ENCODE measurements at regions not wholly inside any gene's neighbourhood (a gene's known extent, or its start where the extent isn't known, plus 50 kb on each side); places are given as distances from the start of the nearest gene placed in this dataset.

GRCh38 chr18:78699499-78699898, 280.1 kb upstream of the SALL3 start:
- Histone ChIP-seq H3K27ac (no peak overlapping the region), H3K4me1 (ENCODE audit: control insufficient read depth in 1 of 2, low read depth in 2 of 2) (no peaks in the 10 kb centered on the region), H3K4me3 (no peak overlapping the region), H3K36me3 (no peaks in the 10 kb centered on the region), H3K9me3 (no peaks in the 10 kb centered on the region), H3K27me3 (replicated peaks; ENCODE audit: insufficient read depth) (no peaks in the 10 kb centered on the region)
- DNase-seq (ENCODE audit: low spot score) (no peak), ATAC-seq (ENCODE audit: insufficient number of reproducible peaks, low FRiP score, low read depth) (no peak)
- TF ChIP-seq CTCF (IDR thresholded peaks at IDR 0.05), result no peak

- H3K27me3 ChIP-seq (replicated peaks; ENCODE audit: insufficient read depth), result no peaks in the 10 kb centered on the region
- ATAC-seq (ENCODE audit: insufficient number of reproducible peaks, low FRiP score, low read depth), result no peak
Measured at GRCh38 chr18:78701771-78702396, 277.7 kb upstream of the SALL3 start.

DNA sequence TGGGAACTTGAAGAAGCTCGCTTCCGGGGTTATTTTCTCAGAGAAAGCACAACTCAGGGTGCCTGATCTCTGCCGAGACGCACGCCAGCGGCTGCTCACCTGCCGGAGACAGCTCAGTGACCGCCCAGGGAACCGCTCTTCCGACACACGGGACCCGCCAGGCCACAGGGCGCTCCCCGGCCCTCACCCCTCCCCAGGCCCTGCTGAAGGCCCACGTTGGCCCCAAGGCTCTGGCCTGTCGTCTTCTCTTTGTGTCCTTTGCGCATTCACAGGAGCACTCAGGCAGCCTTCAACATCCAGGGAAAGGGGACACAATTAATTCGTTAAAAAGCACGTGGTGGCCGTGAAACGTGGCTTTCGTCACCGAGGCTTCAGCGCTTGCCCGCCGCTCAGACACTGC, 276.3 kb upstream of the SALL3 start:
- Histone ChIP-seq H3K36me3 (no peaks in the 10 kb centered on the region), H3K27ac (no peak overlapping the region), H3K4me3 (no peak overlapping the region), H3K27me3 (replicated peaks; ENCODE audit: insufficient read depth) (no peaks in the 10 kb centered on the region), H3K4me1 (ENCODE audit: control insufficient read depth in 1 of 2, low read depth in 2 of 2) (no peaks in the 10 kb centered on the region), H3K9me3 (peaks cover 2% of the 10 kb centered on the region)
- DNase-seq (ENCODE audit: low spot score), result no peak
- TF ChIP-seq CTCF (IDR thresholded peaks at IDR 0.05), result no peak
- ATAC-seq (ENCODE audit: insufficient number of reproducible peaks, low FRiP score, low read depth), result no peak

More at GRCh38 chr18:78701771-78702396, 277.7 kb upstream of the SALL3 start:
- TF ChIP-seq CTCF (IDR thresholded peaks at IDR 0.05), result no peak
- Histone ChIP-seq H3K4me3 (no peak overlapping the region), H3K27ac (no peak overlapping the region), H3K36me3 (no peaks in the 10 kb centered on the region), H3K9me3 (no peaks in the 10 kb centered on the region), H3K4me1 (ENCODE audit: control insufficient read depth in 1 of 2, low read depth in 2 of 2) (no peaks in the 10 kb centered on the region)
- no peak for DNase-seq (ENCODE audit: low spot score)

DNA sequence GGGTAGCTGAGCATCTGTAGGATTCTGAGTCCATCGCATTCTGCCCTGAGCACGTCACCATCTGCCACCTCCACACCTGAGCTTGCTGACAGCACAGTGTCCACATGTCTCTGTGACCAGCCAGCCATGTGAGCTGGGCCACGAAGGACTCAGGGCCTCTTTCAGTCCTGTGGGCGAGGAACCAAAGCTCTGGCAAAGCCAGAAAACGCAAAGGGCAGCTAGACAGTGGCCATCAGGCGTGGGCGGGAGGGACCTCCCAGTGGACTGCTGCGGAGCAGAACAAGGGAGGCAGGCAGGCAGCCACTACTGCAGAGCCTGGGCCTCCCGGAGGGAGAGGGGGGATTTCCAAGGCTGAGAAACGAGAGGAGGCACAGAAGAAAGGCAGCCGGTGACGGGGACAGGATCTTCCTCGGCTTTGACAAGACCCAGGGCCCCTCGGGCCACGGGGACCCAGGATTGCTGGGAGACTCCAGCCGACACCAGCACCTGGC, 274.6 kb upstream of the SALL3 start:
- H3K36me3 ChIP-seq, result no peaks in the 10 kb centered on the region
- ATAC-seq (ENCODE audit: insufficient number of reproducible peaks, low FRiP score, low read depth), result no peak
- DNase-seq (ENCODE audit: low spot score), result no peak
- H3K9me3 ChIP-seq, result peaks cover 7% of the 10 kb centered on the region
- H3K4me1 ChIP-seq (ENCODE audit: control insufficient read depth in 1 of 2, low read depth in 2 of 2), result no peaks in the 10 kb centered on the region
- H3K4me3 ChIP-seq, result no peak overlapping the region
- H3K27me3 ChIP-seq (replicated peaks; ENCODE audit: insufficient read depth), result no peaks in the 10 kb centered on the region
- TF ChIP-seq CTCF (IDR thresholded peaks at IDR 0.05), result no peak
- H3K27ac ChIP-seq, result no peak overlapping the region

DNA sequence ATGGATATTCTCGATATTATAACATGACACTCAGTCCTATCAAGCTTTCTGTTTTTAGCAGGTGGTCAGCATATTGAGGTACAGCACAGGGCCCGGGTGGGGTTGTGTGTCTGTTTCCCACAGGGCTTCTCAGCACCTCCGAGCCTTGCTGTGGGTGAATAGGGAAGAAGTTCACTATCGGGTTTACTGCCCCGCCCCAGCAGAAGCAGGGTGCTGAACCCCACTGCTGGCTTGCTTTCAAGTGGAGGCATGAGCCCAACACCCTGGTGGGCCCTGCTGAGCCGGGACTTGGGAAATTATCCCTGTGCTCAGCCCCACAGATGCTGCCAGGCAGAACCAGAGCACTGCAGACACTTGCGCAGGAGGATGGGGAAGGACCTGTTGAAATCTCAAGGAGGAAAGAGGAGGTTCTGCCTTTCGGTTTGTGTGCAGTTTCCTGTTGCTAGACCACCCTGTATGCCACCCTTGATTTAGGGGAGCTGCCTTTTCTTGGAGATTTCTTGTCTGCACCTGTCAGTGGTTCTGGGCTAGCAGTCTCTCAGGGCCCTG, 270.3 kb upstream of the SALL3 start:
- ATAC-seq (ENCODE audit: insufficient number of reproducible peaks, low FRiP score, low read depth), result no peak
- Histone ChIP-seq H3K27me3 (replicated peaks; ENCODE audit: insufficient read depth) (no peaks in the 10 kb centered on the region), H3K9me3 (peaks cover 7% of the 10 kb centered on the region), H3K27ac (no peak overlapping the region), H3K4me1 (ENCODE audit: control insufficient read depth in 1 of 2, low read depth in 2 of 2) (no peaks in the 10 kb centered on the region), H3K36me3 (no peaks in the 10 kb centered on the region), H3K4me3 (no peak overlapping the region)
- no peak for TF ChIP-seq CTCF (IDR thresholded peaks at IDR 0.05)
- DNase-seq (ENCODE audit: low spot score), result no peak
